GM23248 (cell line): ENCODE measurements at regions not wholly inside any gene's neighbourhood (a gene's known extent, or its start where the extent isn't known, plus 50 kb on each side); places are given as distances from the start of the nearest gene placed in this dataset.

Experiments
- EZH2 ChIP-seq: fragments of 200-600 bp; sonication (generic); IDR thresholded peaks from 2 replicates; pipeline ENCODE4 v1.6.1; 2018; ENCODE audit warnings: antibody characterized with exemption, mild to moderate bottlenecking; ENCODE audit not compliant: insufficient read depth, poor library complexity, severe bottlenecking
- EZH2phosphoT487 ChIP-seq: fragments of 200-600 bp; sonication (generic); IDR thresholded peaks from 2 replicates; pipeline ENCODE4 v1.6.1; 2018; ENCODE audit warnings: antibody characterized with exemption, moderate library complexity, mild to moderate bottlenecking, low read depth; ENCODE audit not compliant: insufficient read depth

DNA sequence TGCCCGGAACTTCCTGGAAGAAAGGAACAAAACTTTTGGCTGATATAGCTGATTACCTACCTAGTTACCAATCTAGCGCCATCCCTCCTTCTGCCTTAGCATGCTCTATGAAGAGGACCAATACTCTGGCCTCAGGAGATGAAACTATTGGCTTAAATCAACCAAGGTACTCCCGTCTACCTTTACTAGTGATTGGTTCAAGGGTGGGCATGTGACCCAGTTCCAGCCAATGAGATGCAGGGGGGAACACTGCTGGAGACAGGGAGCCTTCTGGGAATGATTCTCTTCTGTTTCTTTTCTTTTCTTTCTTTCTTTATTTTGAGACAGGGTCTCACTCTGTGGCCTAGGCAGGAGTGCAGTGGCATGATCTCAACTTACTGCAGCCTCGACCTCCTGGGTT lies 72.6 kb upstream of the CCDC167 start:
- TF ChIP-seq EZH2 (no peak), EZH2phosphoT487 (no peak)
